Lower leg skin (tissue), 3 donors: ENCODE measurements at regions not wholly inside any gene's neighbourhood (a gene's known extent, or its start where the extent isn't known, plus 50 kb on each side); places are given as distances from the start of the nearest gene placed in this dataset.

Experiments used
- CTCF ChIP-seq, 3 donors: fragments of 450-650 bp; IDR thresholded peaks; one replicate each; pipeline ENCODE4 v1.5.1; 2016; ENCODE audit warnings: antibody characterized with exemption in 3 of 3, mild to moderate bottlenecking in 3 of 3, moderate library complexity in 2 of 3
- POLR2A ChIP-seq, 2 donors: fragments of 450-650 bp; IDR thresholded peaks; one replicate each; pipeline ENCODE4 v1.6.1; 2016 to 2017; ENCODE audit warnings: antibody characterized with exemption in 2 of 2, mild to moderate bottlenecking in 1 of 2, moderate library complexity in 1 of 2

DNA sequence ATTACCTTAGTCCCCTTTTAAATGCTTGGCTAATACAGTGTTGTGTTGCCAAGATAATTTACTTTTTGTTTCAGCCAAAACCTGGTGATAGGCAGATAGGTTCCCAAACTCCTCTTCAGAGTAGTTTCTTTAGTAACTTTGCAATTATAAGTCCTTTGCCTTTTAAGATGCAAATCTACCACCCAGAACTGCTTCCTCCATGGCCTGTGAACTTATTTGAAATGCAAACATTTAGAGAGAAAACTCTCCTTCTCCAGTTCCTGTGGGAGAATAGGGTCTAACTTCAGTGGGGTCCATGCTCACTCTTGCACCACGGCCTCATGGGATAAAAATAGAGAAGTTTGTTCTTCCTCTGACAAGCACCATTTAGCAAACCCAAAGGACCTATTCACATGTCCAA, 1955.4 kb upstream of the CDH6 start:
- TF ChIP-seq CTCF (IDR thresholded peaks at IDR 0.05), result no peak
- no peak for TF ChIP-seq POLR2A (IDR thresholded peaks at IDR 0.05)
